ENCODE measurements at regions not wholly inside any gene's neighbourhood (a gene's known extent, or its start where the extent isn't known, plus 50 kb on each side); places are given as distances from the start of the nearest gene placed in this dataset.

- TF ChIP-seq CTCF (IDR thresholded peaks at IDR 0.05) (no peak), POLR2AphosphoS5 (IDR thresholded peaks at IDR 0.05) (no peak), POLR2A (IDR thresholded peaks at IDR 0.05) (no peak)
Observed at GRCh38 chr7:101680406-101681145, 51.5 kb upstream of the MYL10 start.
